Loucy (cell line): ENCODE measurements at regions not wholly inside any gene's neighbourhood (a gene's known extent, or its start where the extent isn't known, plus 50 kb on each side); places are given as distances from the start of the nearest gene placed in this dataset.
"Not testable (repeated sequence)": the region's sequence is repeated elsewhere in the genome, so short reads cannot be mapped to it uniquely, and the experiment has no call there.

Experiments used
- EZH2phosphoT487 ChIP-seq: fragments of 200-600 bp; IDR thresholded peaks from 2 replicates; pipeline ENCODE4 v1.6.1; 2018; ENCODE audit warnings: antibody characterized with exemption, mild to moderate bottlenecking, moderate library complexity, borderline replicate concordance
- TF ChIP-seq, protein P1 (sequence below): fragments of 200-600 bp; sonication (generic); conservative IDR thresholded peaks from 2 replicates; pipeline ENCODE4 v1.5.1; 2014; ENCODE audit warnings: mild to moderate bottlenecking, antibody characterized with exemption, low read length

GRCh38 chr14:92226166-92226565, 96.8 kb upstream of the SLC24A4 start:
- TF ChIP-seq, protein P1, sequence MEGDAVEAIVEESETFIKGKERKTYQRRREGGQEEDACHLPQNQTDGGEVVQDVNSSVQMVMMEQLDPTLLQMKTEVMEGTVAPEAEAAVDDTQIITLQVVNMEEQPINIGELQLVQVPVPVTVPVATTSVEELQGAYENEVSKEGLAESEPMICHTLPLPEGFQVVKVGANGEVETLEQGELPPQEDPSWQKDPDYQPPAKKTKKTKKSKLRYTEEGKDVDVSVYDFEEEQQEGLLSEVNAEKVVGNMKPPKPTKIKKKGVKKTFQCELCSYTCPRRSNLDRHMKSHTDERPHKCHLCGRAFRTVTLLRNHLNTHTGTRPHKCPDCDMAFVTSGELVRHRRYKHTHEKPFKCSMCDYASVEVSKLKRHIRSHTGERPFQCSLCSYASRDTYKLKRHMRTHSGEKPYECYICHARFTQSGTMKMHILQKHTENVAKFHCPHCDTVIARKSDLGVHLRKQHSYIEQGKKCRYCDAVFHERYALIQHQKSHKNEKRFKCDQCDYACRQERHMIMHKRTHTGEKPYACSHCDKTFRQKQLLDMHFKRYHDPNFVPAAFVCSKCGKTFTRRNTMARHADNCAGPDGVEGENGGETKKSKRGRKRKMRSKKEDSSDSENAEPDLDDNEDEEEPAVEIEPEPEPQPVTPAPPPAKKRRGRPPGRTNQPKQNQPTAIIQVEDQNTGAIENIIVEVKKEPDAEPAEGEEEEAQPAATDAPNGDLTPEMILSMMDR = not testable (repeated sequence)
- TF ChIP-seq EZH2phosphoT487 = not testable (repeated sequence)
